Lung (tissue), 11 donors: ENCODE measurements at regions not wholly inside any gene's neighbourhood (a gene's known extent, or its start where the extent isn't known, plus 50 kb on each side); places are given as distances from the start of the nearest gene placed in this dataset.

Experiments used
- ATAC-seq: fragments of 200-7000 bp; cut with Tn5 transposase; one replicate; pipeline ENCODE4 v1.9.1; 2020; ENCODE audit warnings: moderate number of reproducible peaks; ENCODE audit not compliant: insufficient read depth, low FRiP score
- DNase-seq, 3 donors: peaks; one replicate each; pipeline ENCODE4 v3.0.0-alpha.2; 2013 to 2017
- H3K27ac ChIP-seq, 2 donors: one replicate each; pipeline ENCODE4 v1.5.1; 2013; ENCODE audit warnings: mild to moderate bottlenecking in 2 of 2, moderate library complexity in 2 of 2, control low read depth in 1 of 2, inconsistent platforms in 1 of 2, low read depth in 1 of 2, low read length in 1 of 2
- H3K27me3 ChIP-seq, 3 donors: one replicate each; pipeline ENCODE4 v1.5.1; 2013; ENCODE audit warnings: low read length in 2 of 3; ENCODE audit not compliant: control insufficient read depth in 3 of 3, insufficient read depth in 3 of 3
- H3K36me3 ChIP-seq, 4 donors: one replicate each; pipeline ENCODE4 v1.5.1; 2013; ENCODE audit warnings: low read length in 4 of 4, mild to moderate bottlenecking in 1 of 4, moderate library complexity in 1 of 4; ENCODE audit not compliant: control insufficient read depth in 4 of 4, insufficient read depth in 4 of 4
- H3K4me1 ChIP-seq, 5 donors: one replicate each; pipeline ENCODE4 v1.5.1; 2013; ENCODE audit warnings: low read length in 5 of 5, mild to moderate bottlenecking in 2 of 5, moderate library complexity in 1 of 5; ENCODE audit not compliant: control insufficient read depth in 5 of 5, insufficient read depth in 5 of 5
- H3K4me3 ChIP-seq: one replicate; pipeline ENCODE4 v1.5.1; 2013; ENCODE audit warnings: mild to moderate bottlenecking, control low read depth, moderate library complexity
- H3K9ac ChIP-seq, 2 donors: one replicate each; pipeline ENCODE4 v1.5.1; 2013; ENCODE audit warnings: low read length in 2 of 2, control low read depth in 1 of 2; ENCODE audit not compliant: insufficient read depth in 1 of 2
- H3K9me3 ChIP-seq, 4 donors: one replicate each; pipeline ENCODE4 v1.5.1; 2013; ENCODE audit warnings: low read length in 3 of 4, mild to moderate bottlenecking in 1 of 4, moderate library complexity in 1 of 4; ENCODE audit not compliant: control insufficient read depth in 4 of 4, insufficient read depth in 3 of 4
- CTCF ChIP-seq: IDR thresholded peaks from 2 replicates; pipeline ENCODE4 v1.5.1; 2012; ENCODE audit warnings: mild to moderate bottlenecking; ENCODE audit errors: control extremely low read depth, extremely low read depth
- WGBS, 2 donors: extraction: QIAGEN DNeasy Blood & Tissue Kit; methylation state at CpG; one replicate each; pipeline ENCODE4 v1.1.7; 2013; 5-methylcytosine and 5-hydroxymethylcytosine counted together
- donor health status: control.
- donor health status: control.
- donor health status: Bipolar disorder and iron deficiency.
- donor health status: healthy.
- donor health status: DM: yes; HTN: yes; CAD: no.

- Histone ChIP-seq H3K4me3 (no peak overlapping the region), H3K36me3 (no peaks in the 10 kb centered on the region), H3K27me3 (no peaks in the 10 kb centered on the region), H3K27ac (no peak overlapping the region), H3K9ac (no peak overlapping the region), H3K9me3 (peaks cover 0 to 4% (median 2%) of the 10 kb centered on the region in 4 donors), H3K4me1 (no peaks in the 10 kb centered on the region)
- 86 to 93% methylated on average over 9 of the region's 9 CpGs for WGBS, 2 donors
- TF ChIP-seq CTCF: no peak
- DNase-seq (no peak), ATAC-seq (no peak)
These were observed 112.0 kb downstream of the CHST1 start for GRCh38 chr11:45553383-45553936.

GRCh38 chr11:45551191-45551713, 114.2 kb downstream of the CHST1 start:
- no peak for ATAC-seq
- Histone ChIP-seq H3K4me1 (no peaks in the 10 kb centered on the region), H3K27me3 (no peaks in the 10 kb centered on the region), H3K9ac (no peak overlapping the region), H3K9me3 (no peaks in the 10 kb centered on the region), H3K36me3 (no peaks in the 10 kb centered on the region), H3K4me3 (no peak overlapping the region), H3K27ac (no peak overlapping the region)
- DNase-seq: no peak
- no peak for TF ChIP-seq CTCF
- WGBS, 2 donors: 81 to 90% methylated on average over 10 of the region's 10 CpGs

- Histone ChIP-seq H3K4me1 (no peaks in the 10 kb centered on the region), H3K36me3 (no peaks in the 10 kb centered on the region), H3K4me3 (no peak overlapping the region), H3K9ac (no peak overlapping the region), H3K9me3 (no peaks in the 10 kb centered on the region), H3K27ac (no peak overlapping the region), H3K27me3 (peaks cover 0 to 3% (median 0%) of the 10 kb centered on the region in 3 donors)
- ATAC-seq (no peak), DNase-seq (no peak)
- TF ChIP-seq CTCF: no peak
- 63 to 64% methylated on average over 6 of the region's 6 CpGs for WGBS, 2 donors
These were observed 116.2 kb downstream of the CHST1 start for GRCh38 chr11:45549257-45549656.

- no peak for TF ChIP-seq CTCF
- WGBS, 2 donors: 62 to 73% methylated on average over 3 of the region's 3 CpGs
- Histone ChIP-seq H3K36me3 (no peaks in the 10 kb centered on the region), H3K27ac (no peak overlapping the region), H3K9ac (no peak overlapping the region), H3K4me1 (no peaks in the 10 kb centered on the region), H3K9me3 (no peaks in the 10 kb centered on the region), H3K27me3 (peaks cover 0 to 3% (median 0%) of the 10 kb centered on the region in 3 donors), H3K4me3 (no peak overlapping the region)
- DNase-seq: no peak
- ATAC-seq: no peak
These were observed 119.1 kb downstream of the CHST1 start for GRCh38 chr11:45546366-45546765.
